ENCODE measurements at regions not wholly inside any gene's neighbourhood (a gene's known extent, or its start where the extent isn't known, plus 50 kb on each side); places are given as distances from the start of the nearest gene placed in this dataset.

GRCh38 chr2:77602771-77603170 is 80.6 kb upstream of the LRRTM4 start:
- Histone ChIP-seq H3K4me3 (no peak overlapping the region), H3K27me3 (no peaks in the 10 kb centered on the region), H3K4me1 (no peaks in the 10 kb centered on the region), H3K36me3 (no peaks in the 10 kb centered on the region), H3K9me3 (no peaks in the 10 kb centered on the region), H3K27ac (no peak overlapping the region)
- no peak for TF ChIP-seq POLR2A (IDR thresholded peaks at IDR 0.05)
- TF ChIP-seq POLR2AphosphoS5 (IDR thresholded peaks at IDR 0.05) = no peak
- TF ChIP-seq, protein P1, sequence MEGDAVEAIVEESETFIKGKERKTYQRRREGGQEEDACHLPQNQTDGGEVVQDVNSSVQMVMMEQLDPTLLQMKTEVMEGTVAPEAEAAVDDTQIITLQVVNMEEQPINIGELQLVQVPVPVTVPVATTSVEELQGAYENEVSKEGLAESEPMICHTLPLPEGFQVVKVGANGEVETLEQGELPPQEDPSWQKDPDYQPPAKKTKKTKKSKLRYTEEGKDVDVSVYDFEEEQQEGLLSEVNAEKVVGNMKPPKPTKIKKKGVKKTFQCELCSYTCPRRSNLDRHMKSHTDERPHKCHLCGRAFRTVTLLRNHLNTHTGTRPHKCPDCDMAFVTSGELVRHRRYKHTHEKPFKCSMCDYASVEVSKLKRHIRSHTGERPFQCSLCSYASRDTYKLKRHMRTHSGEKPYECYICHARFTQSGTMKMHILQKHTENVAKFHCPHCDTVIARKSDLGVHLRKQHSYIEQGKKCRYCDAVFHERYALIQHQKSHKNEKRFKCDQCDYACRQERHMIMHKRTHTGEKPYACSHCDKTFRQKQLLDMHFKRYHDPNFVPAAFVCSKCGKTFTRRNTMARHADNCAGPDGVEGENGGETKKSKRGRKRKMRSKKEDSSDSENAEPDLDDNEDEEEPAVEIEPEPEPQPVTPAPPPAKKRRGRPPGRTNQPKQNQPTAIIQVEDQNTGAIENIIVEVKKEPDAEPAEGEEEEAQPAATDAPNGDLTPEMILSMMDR (IDR thresholded peaks at IDR 0.05) = no peak
- no peak for DNase-seq (ENCODE audit: low spot score in 2 of 2)
- intact Hi-C loops (cut with DNase I; ENCODE audit: low total_unique reads) = no loop called here

- no peak for TF ChIP-seq POLR2A (IDR thresholded peaks at IDR 0.05)
- TF ChIP-seq, protein P1 (IDR thresholded peaks at IDR 0.05) = no peak
- intact Hi-C loops (cut with DNase I; ENCODE audit: low total_unique reads) = no loop called here
- H3K27me3 ChIP-seq = no peaks in the 10 kb centered on the region
Measured at GRCh38 chr2:77604953-77605929, 83.1 kb upstream of the LRRTM4 start.

GRCh38 chr2:77608510-77608909 is 86.3 kb upstream of the LRRTM4 start:
- Histone ChIP-seq H3K4me1 (no peaks in the 10 kb centered on the region), H3K9me3 (no peaks in the 10 kb centered on the region), H3K27ac (no peak overlapping the region), H3K27me3 (no peaks in the 10 kb centered on the region), H3K4me3 (no peak overlapping the region), H3K36me3 (no peaks in the 10 kb centered on the region)
- DNase-seq (ENCODE audit: low spot score in 2 of 2) = no peak
- intact Hi-C loops (cut with DNase I; ENCODE audit: low total_unique reads) = no loop called here
- TF ChIP-seq POLR2A (IDR thresholded peaks at IDR 0.05) (no peak), POLR2AphosphoS5 (IDR thresholded peaks at IDR 0.05) (no peak)
- TF ChIP-seq, protein P1 (IDR thresholded peaks at IDR 0.05) = no peak

More at GRCh38 chr2:77604953-77605929, 83.1 kb upstream of the LRRTM4 start:
- Histone ChIP-seq H3K4me3 (no peak overlapping the region), H3K36me3 (no peaks in the 10 kb centered on the region), H3K4me1 (no peaks in the 10 kb centered on the region), H3K9me3 (no peaks in the 10 kb centered on the region), H3K27ac (no peak overlapping the region)
- no peak for DNase-seq (ENCODE audit: low spot score in 2 of 2)

DNA sequence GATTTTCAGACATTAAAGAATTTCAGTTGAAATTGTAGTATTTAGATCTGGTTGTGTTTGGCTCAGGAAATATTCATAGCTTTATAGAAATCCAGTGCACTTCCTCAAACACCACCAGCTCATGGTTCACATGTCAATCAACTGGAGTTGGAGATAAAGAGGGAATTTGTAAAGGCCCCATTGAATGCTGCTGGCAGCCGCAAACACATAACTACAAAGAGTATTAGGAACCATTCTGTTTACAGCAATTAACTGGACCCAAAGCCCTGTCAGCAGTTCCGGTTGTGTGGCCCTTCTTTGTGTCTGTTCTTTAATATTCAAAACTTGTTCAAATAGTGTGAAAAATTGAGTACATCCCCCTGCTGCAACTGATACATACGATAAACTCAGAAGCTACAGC is 107.4 kb upstream of the LRRTM4 start:
- Histone ChIP-seq H3K9me3 (peaks cover 0 to 12% of the 10 kb centered on the region in 2 donors), H3K4me3 (no peak overlapping the region), H3K4me1 (no peaks in the 10 kb centered on the region), H3K36me3 (no peaks in the 10 kb centered on the region), H3K27ac (no peak overlapping the region), H3K27me3 (no peaks in the 10 kb centered on the region)
- TF ChIP-seq POLR2A (IDR thresholded peaks at IDR 0.05) (no peak), POLR2AphosphoS5 (IDR thresholded peaks at IDR 0.05) (no peak)
- TF ChIP-seq, protein P1 (IDR thresholded peaks at IDR 0.05) = no peak
- intact Hi-C loops (cut with DNase I; ENCODE audit: low total_unique reads) = no loop called here
- no peak for DNase-seq (ENCODE audit: low spot score in 2 of 2)

- H3K4me1 ChIP-seq = no peaks in the 10 kb centered on the region
- peaks cover 0 to 12% of the 10 kb centered on the region in 2 donors for H3K9me3 ChIP-seq
- no peak overlapping the region for H3K4me3 ChIP-seq
- no peak overlapping the region for H3K27ac ChIP-seq
- DNase-seq (ENCODE audit: low spot score in 2 of 2) = no peak
- H3K36me3 ChIP-seq = no peaks in the 10 kb centered on the region
- H3K27me3 ChIP-seq = no peaks in the 10 kb centered on the region
- TF ChIP-seq, protein P1 (IDR thresholded peaks at IDR 0.05) = no peak
- TF ChIP-seq POLR2AphosphoS5 (IDR thresholded peaks at IDR 0.05) = no peak
- TF ChIP-seq POLR2A (IDR thresholded peaks at IDR 0.05) = no peak
- intact Hi-C loops (cut with DNase I; ENCODE audit: low total_unique reads) = no loop called here
Measured at GRCh38 chr2:77631007-77631406, 108.8 kb upstream of the LRRTM4 start.
